ENCODE measurements at regions not wholly inside any gene's neighbourhood (a gene's known extent, or its start where the extent isn't known, plus 50 kb on each side); places are given as distances from the start of the nearest gene placed in this dataset.

DNA sequence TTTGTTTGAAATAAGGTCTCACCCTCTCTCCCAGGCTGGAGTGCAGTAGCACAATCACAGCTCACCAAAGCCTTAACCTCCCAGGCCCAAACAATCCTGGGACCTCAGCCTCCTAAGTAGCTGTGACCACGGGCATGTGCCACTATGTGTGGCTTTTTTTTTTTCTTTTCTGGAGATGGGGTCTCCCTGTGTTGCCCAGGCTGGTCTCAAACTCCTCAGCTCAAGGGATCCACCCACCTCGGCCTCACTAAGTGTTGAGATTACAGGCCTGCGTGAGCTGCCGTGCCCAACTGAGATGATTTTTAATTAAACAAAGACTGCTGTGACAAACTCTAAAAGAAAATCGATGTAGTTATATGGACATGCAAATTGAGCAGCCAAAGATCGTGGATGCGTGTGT, 768.4 kb upstream of the ADGRL2 start:
- no peak for DNase-seq

- DNase-seq: no peak
Measured at GRCh38 chr1:81030441-81030840, 770.3 kb upstream of the ADGRL2 start.

- DNase-seq: no peak
Measured at GRCh38 chr1:81029266-81029665, 771.5 kb upstream of the ADGRL2 start.

- DNase-seq: no peak
Measured at GRCh38 chr1:81023187-81023724, 777.5 kb upstream of the ADGRL2 start.

DNA sequence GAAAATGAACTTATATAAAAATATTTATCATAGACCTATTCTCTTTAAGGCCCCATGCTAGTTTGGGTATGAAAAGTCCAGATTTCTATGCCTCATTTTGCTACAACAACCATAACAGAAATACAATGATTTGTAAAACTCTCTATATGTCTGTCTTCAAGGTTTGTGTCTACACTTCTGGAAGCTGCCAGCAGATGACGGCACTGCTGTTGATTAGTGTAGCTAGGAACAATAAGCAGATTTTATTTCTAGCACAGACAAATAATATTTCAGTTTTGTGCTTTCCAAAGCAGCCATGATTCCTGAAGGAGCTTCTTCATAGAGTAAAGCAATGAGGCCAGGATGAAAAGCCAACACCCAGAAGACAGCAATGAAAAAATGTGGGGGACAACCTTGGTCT, 779.6 kb upstream of the ADGRL2 start:
- DNase-seq: no peak

- no peak for DNase-seq
Measured at GRCh38 chr1:81020506-81020905, 780.2 kb upstream of the ADGRL2 start.

DNA sequence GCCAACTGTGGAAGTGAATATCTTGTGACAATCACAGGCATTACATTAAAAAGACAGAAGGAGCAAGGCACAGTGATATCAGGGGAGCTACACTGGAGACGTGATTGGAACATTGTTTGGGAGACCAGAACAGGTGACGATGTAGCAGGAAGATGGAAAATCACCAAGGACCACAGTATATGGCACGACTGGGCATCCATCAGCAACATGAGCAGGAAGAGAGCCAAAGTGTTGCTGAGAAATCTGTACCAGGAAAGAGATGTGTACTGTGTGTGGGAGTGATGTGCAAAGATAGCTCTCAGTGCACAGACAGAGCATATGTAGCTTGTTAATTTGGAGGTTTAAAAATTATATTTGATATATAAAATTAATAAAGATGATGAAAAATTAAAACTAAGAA, 790.6 kb upstream of the ADGRL2 start:
- DNase-seq: no peak

GRCh38 chr1:81008293-81008692, 792.4 kb upstream of the ADGRL2 start:
- no peak for DNase-seq

DNA sequence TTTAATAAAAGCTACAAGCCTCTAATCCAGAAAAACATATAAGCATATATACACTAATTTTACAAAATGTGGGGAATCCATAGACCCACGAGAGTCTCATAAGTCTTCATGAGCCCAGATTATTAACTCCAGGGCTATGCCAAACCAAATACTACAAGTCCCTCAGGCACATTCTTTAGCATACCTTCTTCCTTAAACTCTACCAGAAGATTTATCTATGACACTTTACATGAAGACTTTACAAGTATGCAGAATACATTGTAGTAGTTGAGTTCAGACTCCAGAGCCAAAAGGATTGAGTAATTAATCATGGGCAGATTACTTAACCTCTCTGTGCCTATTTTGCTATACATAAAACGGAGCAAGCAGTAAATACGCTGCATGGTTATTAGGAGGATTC, 793.7 kb upstream of the ADGRL2 start:
- no peak for DNase-seq

- no peak for DNase-seq
Measured at GRCh38 chr1:81006502-81006901, 794.2 kb upstream of the ADGRL2 start.

DNA sequence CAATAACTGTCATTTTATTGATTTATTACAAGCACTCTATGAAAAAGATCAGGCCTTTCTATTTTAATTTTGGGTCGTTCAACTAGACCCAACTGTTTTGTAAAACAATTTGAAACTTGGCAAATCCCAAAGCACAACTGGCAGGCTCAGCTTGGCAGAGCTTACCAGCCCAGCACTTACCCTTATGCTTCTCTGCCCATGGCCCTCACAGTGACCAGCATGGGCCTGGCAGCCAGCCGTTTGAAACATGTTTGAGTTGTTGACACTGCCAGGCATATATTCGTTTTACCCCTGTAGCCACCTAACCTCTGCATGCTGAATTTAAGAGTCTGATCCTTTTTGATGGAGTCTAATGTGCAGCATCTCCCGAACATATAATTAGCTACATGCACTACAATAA, 796.7 kb upstream of the ADGRL2 start:
- peak; percentile 14 to 78 for DNase-seq

- no peak for DNase-seq
Measured at GRCh38 chr1:80994934-80995333, 805.8 kb upstream of the ADGRL2 start.

DNA sequence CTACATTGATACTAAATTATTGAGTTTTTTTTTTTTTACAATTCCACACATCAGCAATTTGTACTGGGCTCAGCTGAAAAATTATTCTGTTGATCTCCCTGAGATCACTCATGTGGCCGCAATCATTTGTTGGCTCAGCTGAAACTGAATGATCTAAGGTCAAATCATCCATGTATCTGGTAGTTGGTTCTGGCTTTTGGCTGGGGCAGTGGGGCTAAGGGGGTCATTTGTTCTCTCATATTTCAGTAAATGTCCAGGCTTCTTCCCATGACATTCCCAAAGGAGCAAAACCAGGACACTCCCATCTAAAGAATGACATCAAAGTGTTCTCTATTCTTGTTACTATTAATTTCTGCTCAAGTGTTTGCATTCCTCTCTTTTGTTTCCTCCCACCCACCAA, 806.7 kb upstream of the ADGRL2 start:
- no peak for DNase-seq

- no peak for DNase-seq
Measured at GRCh38 chr1:80993154-80993980, 807.4 kb upstream of the ADGRL2 start.

- no peak for DNase-seq
Measured at GRCh38 chr1:80989455-80989854, 811.3 kb upstream of the ADGRL2 start.

DNA sequence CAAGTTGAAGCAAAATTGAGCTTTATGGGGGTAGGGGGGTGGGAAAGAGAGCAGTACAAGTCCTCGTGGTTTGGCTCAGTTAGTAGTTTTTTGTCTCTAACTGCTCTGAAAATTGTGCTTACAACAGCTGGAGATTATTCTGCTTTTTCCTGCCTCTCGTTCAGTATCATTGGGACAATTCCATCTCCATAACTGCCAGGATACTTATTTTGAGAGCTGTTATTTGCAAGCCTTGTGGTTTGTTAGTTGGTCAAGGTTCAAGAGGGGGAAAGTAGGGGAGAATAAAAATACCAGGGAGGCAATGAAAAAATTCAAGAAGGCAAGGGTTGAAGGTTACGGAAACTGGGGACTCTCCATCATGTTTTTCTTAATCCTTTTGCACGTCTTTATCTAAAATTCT, 811.8 kb upstream of the ADGRL2 start:
- DNase-seq: no peak

DNA sequence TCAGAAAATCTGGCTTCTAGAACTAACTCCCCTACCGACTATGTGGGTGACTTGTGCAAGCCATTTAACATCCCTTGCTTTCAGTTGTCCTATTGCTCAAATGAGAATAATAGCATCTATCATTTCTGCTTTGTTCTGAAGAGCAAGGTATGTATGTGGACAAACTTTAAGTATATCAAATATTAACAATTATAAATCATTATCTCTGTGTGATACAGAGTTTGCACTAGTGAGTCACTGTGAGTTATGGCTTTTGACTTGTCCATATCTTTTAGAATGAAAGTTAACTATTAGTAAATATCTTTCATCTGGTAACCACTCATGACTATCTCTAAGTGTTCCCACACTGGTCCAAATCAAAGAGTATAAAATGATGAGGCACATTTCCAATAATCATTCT, 812.9 kb upstream of the ADGRL2 start:
- DNase-seq: no peak

- no peak for DNase-seq
Measured at GRCh38 chr1:80987106-80987505, 813.6 kb upstream of the ADGRL2 start.

DNA sequence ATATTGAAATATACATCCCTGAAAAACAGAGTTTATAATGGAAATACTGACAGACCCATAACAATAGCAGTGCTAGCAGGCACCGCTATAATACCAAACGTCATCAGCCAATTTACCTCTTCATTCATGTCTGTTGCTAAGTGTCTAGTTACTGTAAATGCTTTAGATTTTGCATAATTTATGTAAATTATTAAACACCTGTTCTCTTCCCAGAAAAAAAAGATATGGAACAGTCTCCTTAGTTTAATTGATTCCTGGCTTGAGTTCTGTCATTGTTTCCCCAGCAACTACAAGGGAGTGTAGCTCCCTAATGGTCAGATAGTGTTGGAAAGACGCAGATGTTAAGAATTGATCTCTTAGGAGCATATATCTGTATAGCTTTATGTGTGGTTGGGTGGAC, 817.9 kb upstream of the ADGRL2 start:
- DNase-seq: no peak

- DNase-seq: no peak
Measured at GRCh38 chr1:80973101-80973500, 827.6 kb upstream of the ADGRL2 start.

DNA sequence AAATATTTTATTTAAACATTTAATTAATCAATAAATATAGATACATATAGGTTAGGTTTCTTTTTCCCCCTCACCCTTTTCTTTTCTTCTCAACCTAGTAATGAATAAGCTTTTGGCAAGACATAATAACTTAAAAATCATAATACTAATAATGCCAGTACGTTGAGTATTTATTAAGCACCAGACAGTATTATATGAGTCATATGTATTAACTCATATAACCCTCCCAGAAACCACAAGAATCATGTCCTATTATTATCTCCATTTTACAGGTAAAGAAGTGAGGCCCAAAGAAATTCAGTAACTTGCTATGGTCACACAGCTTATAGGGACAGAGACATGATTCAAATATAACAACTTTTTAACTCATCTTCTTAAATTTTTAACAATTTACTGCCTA, 834.5 kb upstream of the ADGRL2 start:
- DNase-seq: no peak

DNA sequence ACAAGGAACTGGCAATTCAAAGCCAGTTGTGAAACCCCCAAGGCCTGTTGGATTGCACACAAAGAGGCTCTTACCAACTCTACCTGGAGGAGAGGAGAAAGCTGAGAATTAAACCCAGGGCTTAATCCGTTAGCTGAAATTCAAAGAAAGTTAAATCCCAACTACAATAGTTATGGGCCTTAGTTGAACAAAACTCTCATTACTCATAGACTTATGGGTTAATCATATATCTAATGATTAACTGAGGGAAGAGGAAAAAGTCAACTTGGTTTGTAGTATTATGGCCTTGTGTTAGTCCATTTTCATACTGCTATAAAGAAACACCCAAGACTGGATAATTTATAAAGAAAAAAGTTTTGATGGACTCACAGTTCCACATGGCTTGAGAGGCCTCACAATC, 838.2 kb upstream of the ADGRL2 start:
- DNase-seq: no peak

DNA sequence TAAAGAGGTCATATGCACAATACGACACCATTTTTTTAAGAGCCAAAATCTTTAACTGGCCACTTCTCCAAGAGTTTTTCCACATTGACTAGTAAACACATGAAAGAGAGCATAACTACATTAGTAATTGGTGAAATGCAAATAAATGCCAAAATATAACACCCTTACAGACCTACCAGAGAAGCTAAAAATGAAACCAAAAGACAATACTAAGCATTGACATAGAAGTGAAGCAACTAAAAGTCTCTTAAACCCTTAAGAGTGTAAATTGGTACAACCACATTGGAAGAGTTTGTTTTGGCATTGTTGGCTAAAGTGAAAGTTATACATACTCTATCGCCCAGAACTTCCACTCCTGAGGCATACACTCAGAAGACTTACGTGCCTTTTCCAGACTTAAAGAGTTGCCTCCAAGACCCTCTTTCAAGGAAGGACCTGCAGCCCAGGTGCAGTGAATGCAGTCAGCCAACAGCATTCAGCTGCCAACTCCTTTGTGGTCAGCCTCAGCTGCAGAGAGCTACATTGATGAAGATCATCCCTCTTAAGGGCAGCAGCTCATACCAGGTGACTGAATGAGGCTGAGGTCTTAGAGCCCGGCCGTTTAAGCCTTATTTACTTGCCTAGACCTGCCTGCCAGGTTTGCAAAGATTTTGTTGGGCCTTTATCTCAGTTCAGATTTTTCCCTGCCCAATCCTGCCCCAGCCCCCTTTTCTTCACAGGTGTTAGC, 839.1 kb upstream of the ADGRL2 start:
- DNase-seq: no peak

DNA sequence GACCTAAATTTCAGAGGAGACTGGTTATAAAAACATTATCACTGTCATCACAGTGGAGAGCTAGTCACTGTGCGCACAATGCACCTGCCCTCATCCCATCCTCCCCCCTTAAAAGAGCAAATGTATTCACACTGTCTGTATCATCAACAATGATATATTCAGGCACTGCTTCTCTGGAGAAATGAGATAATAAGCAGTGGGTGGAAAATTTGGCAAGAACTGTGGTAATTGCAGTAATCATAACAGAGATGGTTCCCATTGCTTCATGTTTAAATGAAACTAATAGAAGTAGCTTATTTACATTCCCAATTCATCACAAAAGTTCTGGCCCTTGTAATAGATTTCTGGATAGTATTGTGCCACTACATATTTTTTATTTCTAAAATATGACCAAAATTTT, 867.4 kb upstream of the ADGRL2 start:
- DNase-seq: no peak
